Peyer's patch (tissue), 4 donors: ENCODE measurements at regions not wholly inside any gene's neighbourhood (a gene's known extent, or its start where the extent isn't known, plus 50 kb on each side); places are given as distances from the start of the nearest gene placed in this dataset.

ENCODE experiments used
- POLR2A ChIP-seq, 2 donors: fragments of 450-650 bp; IDR thresholded peaks; one replicate each; pipeline ENCODE4 v1.5.1; 2017; ENCODE audit warnings: antibody characterized with exemption in 2 of 2, mild to moderate bottlenecking in 2 of 2, moderate library complexity in 2 of 2
- TF ChIP-seq, protein P1 (sequence below), 6 experiments: fragments of 450-650 bp in 4 of 6; fragments of 200-600 bp in 2 of 6; sonication (generic) in 1 of 6; IDR thresholded peaks; one replicate each; pipeline ENCODE4 v1.5.1; 2017 to 2019; ENCODE audit warnings: antibody characterized with exemption in 6 of 6, mild to moderate bottlenecking in 3 of 6, moderate library complexity in 1 of 6

DNA sequence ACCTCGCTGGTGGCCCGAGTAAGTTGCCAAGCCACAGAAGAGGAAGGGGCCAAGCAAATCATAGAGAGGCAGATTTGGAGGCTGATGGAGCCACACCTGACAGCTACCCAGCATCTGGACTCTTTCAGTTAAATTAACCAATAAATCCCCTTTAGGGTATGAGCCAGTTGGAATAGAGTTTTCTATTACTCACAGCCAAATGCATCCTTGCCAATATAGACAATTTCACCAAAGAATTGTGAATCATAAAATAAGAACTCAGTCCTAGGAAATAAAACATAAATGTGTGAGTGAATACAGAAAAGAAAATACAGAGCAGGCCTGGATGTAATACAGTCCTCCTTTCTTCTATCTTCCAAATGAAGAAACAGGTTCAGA is 161.6 kb upstream of the ANKRD28 start:
- TF ChIP-seq, protein P1, sequence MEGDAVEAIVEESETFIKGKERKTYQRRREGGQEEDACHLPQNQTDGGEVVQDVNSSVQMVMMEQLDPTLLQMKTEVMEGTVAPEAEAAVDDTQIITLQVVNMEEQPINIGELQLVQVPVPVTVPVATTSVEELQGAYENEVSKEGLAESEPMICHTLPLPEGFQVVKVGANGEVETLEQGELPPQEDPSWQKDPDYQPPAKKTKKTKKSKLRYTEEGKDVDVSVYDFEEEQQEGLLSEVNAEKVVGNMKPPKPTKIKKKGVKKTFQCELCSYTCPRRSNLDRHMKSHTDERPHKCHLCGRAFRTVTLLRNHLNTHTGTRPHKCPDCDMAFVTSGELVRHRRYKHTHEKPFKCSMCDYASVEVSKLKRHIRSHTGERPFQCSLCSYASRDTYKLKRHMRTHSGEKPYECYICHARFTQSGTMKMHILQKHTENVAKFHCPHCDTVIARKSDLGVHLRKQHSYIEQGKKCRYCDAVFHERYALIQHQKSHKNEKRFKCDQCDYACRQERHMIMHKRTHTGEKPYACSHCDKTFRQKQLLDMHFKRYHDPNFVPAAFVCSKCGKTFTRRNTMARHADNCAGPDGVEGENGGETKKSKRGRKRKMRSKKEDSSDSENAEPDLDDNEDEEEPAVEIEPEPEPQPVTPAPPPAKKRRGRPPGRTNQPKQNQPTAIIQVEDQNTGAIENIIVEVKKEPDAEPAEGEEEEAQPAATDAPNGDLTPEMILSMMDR (IDR thresholded peaks at IDR 0.05) = no peak
- TF ChIP-seq POLR2A (IDR thresholded peaks at IDR 0.05) = no peak
